GM18907 (cell line): ENCODE measurements at regions not wholly inside any gene's neighbourhood (a gene's known extent, or its start where the extent isn't known, plus 50 kb on each side); places are given as distances from the start of the nearest gene placed in this dataset.
A peak's percentile ranks its signal among the peaks of the same experiment; 100 is the strongest.

Experiments used
- ATAC-seq: cut with Tn5 transposase; IDR thresholded peaks from one replicate; pipeline ENCODE4 v1.9.1; 2021; ENCODE audit warnings: mild to moderate bottlenecking, moderate library complexity; ENCODE audit not compliant: unreplicated experiment

DNA sequence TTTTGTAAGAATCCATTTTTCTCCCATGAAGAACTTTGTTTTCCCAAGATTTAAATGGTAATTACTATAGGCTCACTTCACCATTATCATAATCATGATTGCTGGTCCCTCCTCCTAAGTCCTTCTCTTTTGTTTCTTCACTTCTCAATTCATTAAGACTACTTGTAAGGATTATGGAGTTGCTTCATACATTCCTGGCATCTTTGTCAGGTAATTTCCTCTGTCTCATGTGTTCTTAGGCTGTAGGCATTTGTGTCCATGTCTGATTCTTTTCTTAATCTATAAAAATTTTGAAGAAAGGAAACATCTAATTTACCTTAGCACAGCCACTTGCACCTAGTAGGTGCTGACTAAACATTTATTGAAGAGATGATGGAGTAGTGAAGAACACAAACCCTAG is 79.9 kb upstream of the SATB1 start:
- ATAC-seq: no peak

DNA sequence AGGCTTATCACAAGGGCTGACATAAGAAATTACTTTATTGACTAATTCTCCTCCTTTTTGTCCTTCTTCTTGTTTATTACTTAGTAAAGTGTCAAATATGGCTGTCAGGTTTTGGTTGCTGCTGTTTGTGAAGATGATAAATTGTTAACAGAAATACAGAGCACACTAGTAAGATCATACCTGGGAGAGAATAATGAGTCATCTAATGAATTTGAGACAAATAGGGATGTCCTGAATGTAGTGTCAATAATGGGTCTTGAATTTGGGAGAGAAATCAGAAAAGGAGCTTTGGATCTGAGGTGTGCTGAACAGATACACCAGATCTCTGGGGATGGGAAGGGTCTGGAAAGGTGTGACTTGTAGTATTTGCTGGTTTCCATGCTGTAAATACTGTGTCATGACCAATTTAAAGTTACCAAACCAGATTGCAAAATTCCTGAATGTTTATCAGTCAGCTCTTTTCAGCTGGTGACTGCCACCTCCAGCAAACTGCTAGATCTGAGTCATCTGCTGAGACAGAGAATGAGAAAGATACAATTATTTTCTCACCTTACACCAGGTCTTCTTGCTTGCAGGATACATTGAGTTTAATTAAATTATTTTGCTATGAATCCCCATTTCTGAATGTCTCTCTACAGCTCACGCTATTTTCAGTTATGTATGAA is 76.7 kb upstream of the SATB1 start:
- ATAC-seq: no peak

DNA sequence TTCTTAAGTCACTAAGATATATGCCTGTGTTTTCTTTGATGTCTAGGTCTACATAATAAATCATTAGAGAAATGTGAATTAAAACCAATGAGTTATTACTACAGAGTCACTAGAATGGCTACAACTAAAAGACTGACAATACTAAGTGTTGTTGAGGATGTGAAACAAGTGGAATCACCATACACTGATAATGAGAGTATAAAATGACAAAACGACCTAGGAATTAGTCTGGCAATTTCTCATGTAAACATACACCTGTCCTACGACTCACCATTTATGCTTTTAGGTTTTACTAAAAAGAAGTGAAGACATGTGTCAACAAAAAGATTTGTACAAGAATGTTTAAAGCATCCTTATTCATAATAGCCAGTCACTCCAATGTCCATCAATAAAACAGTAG is 75.2 kb upstream of the SATB1 start:
- ATAC-seq: no peak

- peak; percentile 99 for ATAC-seq
Observed at GRCh38 chr3:18499301-18499700, 74.2 kb upstream of the SATB1 start.

GRCh38 chr3:18494251-18494650 is 69.1 kb upstream of the SATB1 start:
- ATAC-seq: no peak

DNA sequence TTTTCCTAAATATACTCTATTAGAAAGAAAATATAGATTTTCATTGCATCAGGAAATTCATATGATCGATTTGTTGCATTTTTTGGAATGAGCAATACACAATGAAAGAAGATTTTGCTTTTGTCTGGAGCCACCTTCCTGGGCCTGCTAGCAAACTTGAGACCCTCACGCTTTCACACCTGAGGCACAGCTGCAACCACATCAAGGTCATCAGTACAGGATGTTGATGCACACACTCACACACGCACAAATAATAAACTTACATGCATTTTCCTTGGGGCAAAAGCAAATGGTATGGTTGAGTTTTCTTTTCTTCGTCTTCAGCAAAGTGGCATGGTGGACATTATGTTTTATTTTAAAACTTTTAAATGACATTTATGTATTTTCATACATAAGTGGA is 64.8 kb upstream of the SATB1 start:
- no peak for ATAC-seq

DNA sequence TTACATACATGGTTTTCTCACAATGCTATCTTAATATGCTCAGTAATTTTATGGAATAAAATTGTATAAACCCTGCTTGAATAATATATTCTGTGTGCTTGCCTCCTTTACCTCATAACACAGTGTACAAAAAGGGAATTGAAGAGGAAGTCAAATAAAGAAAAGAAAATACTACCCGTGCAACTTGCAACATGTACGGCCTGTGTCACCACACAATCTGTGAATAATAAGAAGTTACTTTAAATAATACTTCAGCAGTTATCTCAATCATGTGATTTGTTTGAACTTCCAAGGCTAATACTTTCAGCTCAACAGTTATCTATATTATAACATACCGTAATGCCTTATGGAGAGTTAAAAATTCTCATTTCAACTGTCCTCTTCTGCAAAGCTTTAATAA is 58.1 kb upstream of the SATB1 start:
- no peak for ATAC-seq

DNA sequence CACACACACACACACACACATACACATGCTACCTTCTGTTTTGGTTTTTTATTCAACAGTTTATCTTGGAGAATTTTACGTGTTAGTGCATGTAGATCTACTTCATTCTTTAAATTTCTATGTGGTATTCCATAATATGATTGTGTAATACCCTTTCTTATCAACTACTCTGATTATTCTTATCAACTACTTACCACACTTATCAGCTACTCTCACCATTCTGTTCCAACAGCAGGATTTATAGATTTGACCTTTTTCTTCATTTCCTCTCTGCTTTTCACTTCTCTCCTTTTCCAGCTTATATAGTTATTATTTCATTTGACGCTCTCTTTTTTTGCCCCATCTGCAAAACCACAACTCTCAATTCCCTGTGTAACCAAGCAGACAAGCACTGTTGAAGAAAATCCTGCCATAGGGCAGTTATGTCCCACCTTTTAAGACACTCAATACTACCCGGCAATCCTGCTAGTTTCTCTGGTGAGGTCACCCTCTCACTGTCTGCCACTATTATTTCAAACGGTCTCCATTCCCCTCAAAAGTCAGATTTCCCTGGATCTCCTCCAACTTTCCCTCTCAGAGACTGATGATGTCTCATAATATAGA is 56.9 kb upstream of the SATB1 start:
- ATAC-seq: no peak

DNA sequence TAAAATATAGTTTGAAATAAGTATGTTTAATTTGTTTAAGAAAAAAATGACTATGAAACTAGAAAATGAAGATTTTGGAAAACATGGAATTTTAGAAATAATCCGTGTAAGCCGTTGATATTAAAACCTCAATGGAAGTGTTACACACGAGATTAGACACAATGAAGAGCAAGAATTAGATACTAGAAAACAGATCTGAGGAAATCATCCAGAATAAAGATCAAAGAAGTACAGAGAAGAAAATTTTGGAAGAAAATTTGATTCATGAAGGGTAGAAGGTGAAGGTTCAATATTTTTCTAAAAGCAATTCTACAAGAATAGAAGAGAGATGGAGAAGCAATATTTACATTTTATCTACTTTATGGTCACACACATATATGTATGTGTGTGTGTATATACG is 52.5 kb upstream of the SATB1 start:
- ATAC-seq: no peak
